Germinal center (tissue), 1 donor: ENCODE measurements at regions not wholly inside any gene's neighbourhood (a gene's known extent, or its start where the extent isn't known, plus 50 kb on each side); places are given as distances from the start of the nearest gene placed in this dataset.

ENCODE experiments used
- DNase-seq: peaks from one replicate; pipeline ENCODE4 v3.0.0; 2012; ENCODE audit warnings: mixed read lengths, low spot score

DNA sequence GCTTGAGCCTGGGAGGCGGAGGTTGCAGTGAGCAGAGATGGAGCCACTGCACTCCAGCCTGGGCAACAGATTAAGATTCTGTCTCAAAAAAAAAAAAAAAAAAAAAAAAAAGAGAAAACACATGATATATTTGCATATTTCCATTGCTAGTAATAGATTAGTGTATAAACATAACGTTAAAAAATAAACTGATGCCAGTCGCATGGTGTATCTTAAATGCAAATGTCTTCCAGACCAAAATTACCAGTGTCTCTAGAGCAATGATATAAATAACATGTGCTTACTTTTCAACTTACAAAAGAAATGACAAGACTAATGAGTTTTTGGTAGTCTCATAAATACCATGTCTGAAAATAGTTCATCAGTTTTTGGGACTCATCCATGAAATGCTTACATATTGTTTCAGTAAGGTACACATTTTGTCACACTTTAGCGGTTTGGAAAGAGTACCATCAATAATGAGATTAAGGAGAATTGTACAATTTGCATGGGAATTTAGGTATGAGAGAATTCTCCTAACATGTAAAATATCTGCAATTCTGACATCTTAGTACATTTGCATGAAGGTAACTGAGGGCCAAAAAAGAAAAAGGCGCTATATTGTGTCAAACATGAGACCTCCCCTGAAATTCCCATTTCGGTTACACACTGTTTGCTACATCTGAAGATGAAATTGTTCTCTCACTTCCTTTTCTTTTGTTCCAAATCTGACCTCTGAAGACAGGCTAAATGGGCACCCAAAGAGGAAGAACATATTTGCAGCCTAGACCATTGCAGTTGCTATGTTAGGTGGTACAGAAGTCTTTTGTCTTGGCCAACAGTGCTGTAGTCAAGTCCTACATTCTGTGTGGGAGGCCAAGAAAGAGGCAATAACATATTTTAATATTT, 51.5 kb upstream of the PIP4K2A start:
- peak; percentile 55 for DNase-seq

- no peak for DNase-seq
These were observed 50.3 kb upstream of the PIP4K2A start for GRCh38 chr10:22764639-22765038.
